Astrocyte (in vitro differentiated cells and primary cell): ENCODE measurements at regions not wholly inside any gene's neighbourhood (a gene's known extent, or its start where the extent isn't known, plus 50 kb on each side); places are given as distances from the start of the nearest gene placed in this dataset.

Experiments
- DNase-seq: peaks from one replicate; pipeline ENCODE4 v3.0.0-alpha.2; 2010; ENCODE audit warnings: low read depth
- FAIRE-seq: peaks from 2 replicates; lab custom pipeline; 2011; peaks lifted over from hg19 to GRCh38; lab: Jason Lieb, UNC
- H2AFZ ChIP-seq: 2 replicates; pipeline ENCODE4 v1.6.0; 2012; ENCODE audit warnings: low read depth, low read length, inconsistent platforms
- H3K27ac ChIP-seq: 2 replicates; pipeline ENCODE4 v1.5.1; 2011; ENCODE audit warnings: low read depth, low read length, inconsistent platforms
- H3K27me3 ChIP-seq: 2 replicates; pipeline ENCODE4 v1.6.0; 2011; ENCODE audit warnings: low read length, inconsistent platforms; ENCODE audit not compliant: insufficient read depth
- H3K36me3 ChIP-seq: 2 replicates; pipeline ENCODE4 v1.5.1; 2011; ENCODE audit warnings: low read length, inconsistent platforms; ENCODE audit not compliant: insufficient read depth
- H3K4me1 ChIP-seq: 2 replicates; pipeline ENCODE4 v1.5.1; 2011; ENCODE audit warnings: low read length, inconsistent platforms; ENCODE audit not compliant: insufficient read depth
- H3K4me2 ChIP-seq: 2 replicates; pipeline ENCODE4 v1.6.0; 2012; ENCODE audit warnings: low read length, inconsistent platforms
- H3K4me3 ChIP-seq: 2 replicates; pipeline ENCODE4 v1.5.1; 2011; ENCODE audit warnings: low read depth, mild to moderate bottlenecking, low read length, inconsistent platforms; ENCODE audit not compliant: insufficient read depth
- H3K79me2 ChIP-seq: 2 replicates; pipeline ENCODE4 v1.6.0; 2012; ENCODE audit warnings: mild to moderate bottlenecking, low read length, inconsistent platforms; ENCODE audit not compliant: insufficient read depth
- H3K9ac ChIP-seq: 2 replicates; pipeline ENCODE4 v1.6.0; 2012; ENCODE audit warnings: mild to moderate bottlenecking, low read length, inconsistent platforms
- H3K9me3 ChIP-seq: 2 replicates; pipeline ENCODE4 v1.5.1; 2012; ENCODE audit warnings: low read depth, mild to moderate bottlenecking, low read length, inconsistent platforms; ENCODE audit not compliant: insufficient read depth
- H4K20me1 ChIP-seq: 2 replicates; pipeline ENCODE4 v1.6.0; 2012; ENCODE audit warnings: low read length, inconsistent platforms; ENCODE audit not compliant: insufficient read depth
- H3K27ac Mint-ChIP-seq: one replicate; pipeline ENCODE4 v1.8.0; 2021; ENCODE audit warnings: mild to moderate bottlenecking, mixed read lengths; ENCODE audit not compliant: unreplicated experiment
- H3K27me3 Mint-ChIP-seq: one replicate; pipeline ENCODE4 v1.8.0; 2021; ENCODE audit warnings: low read depth, mixed read lengths; ENCODE audit not compliant: unreplicated experiment
- H3K36me3 Mint-ChIP-seq: one replicate; pipeline ENCODE4 v1.8.0; 2021; ENCODE audit warnings: low read depth, mixed read lengths; ENCODE audit not compliant: unreplicated experiment
- H3K4me1 Mint-ChIP-seq: one replicate; pipeline ENCODE4 v1.8.0; 2021; ENCODE audit warnings: low read depth, mixed read lengths; ENCODE audit not compliant: unreplicated experiment
- H3K4me3 Mint-ChIP-seq: one replicate; pipeline ENCODE4 v1.8.0; 2021; ENCODE audit warnings: mild to moderate bottlenecking, moderate library complexity, mixed read lengths; ENCODE audit not compliant: unreplicated experiment
- H3K9me3 Mint-ChIP-seq: one replicate; pipeline ENCODE4 v1.8.0; 2021; ENCODE audit warnings: mild to moderate bottlenecking, mixed read lengths; ENCODE audit not compliant: unreplicated experiment
- CTCF ChIP-seq: IDR thresholded peaks from 2 replicates; pipeline ENCODE4 v1.5.1; 2011; ENCODE audit warnings: low read depth, mild to moderate bottlenecking, inconsistent platforms, low read length, moderate library complexity; ENCODE audit not compliant: insufficient read depth
- EZH2 ChIP-seq: IDR thresholded peaks from 2 replicates; pipeline ENCODE4 v1.6.1; 2012; ENCODE audit warnings: mild to moderate bottlenecking, low read length, inconsistent platforms; ENCODE audit not compliant: insufficient read depth

- no peaks in the 10 kb centered on the region for H3K9me3 Mint-ChIP-seq
- FAIRE-seq, result no peak
- no peak overlapping the region for H3K27ac ChIP-seq
- H2AFZ ChIP-seq, result no peak overlapping the region
- no peaks in the 10 kb centered on the region for H3K9me3 ChIP-seq
- no peaks in the 10 kb centered on the region for H4K20me1 ChIP-seq
- H3K27ac Mint-ChIP-seq, result no peak overlapping the region
- peaks cover 59% of the 10 kb centered on the region for H3K27me3 Mint-ChIP-seq
- no peaks in the 10 kb centered on the region for H3K79me2 ChIP-seq
- H3K4me3 Mint-ChIP-seq, result no peak overlapping the region
- no peak overlapping the region for H3K4me3 ChIP-seq
- no peaks in the 10 kb centered on the region for H3K36me3 Mint-ChIP-seq
- H3K4me1 Mint-ChIP-seq, result peaks cover 9% of the 10 kb centered on the region
- peaks cover 12% of the 10 kb centered on the region for H3K27me3 ChIP-seq
- H3K4me1 ChIP-seq, result no peaks in the 10 kb centered on the region
- no peak overlapping the region for H3K9ac ChIP-seq
- no peaks in the 10 kb centered on the region for H3K36me3 ChIP-seq
- H3K4me2 ChIP-seq, result no peak overlapping the region
- no peak for DNase-seq
- no peak for TF ChIP-seq EZH2
- TF ChIP-seq CTCF, result no peak
These were observed 89.6 kb upstream of the LANCL2 start for GRCh38 chr7:55275291-55276200.

GRCh38 chr7:55276572-55277295 lies 88.4 kb upstream of the LANCL2 start:
- no peak overlapping the region for H3K27ac ChIP-seq
- H3K27ac Mint-ChIP-seq, result no peak overlapping the region
- H4K20me1 ChIP-seq, result no peaks in the 10 kb centered on the region
- DNase-seq (no peak), FAIRE-seq (no peak)
- H3K27me3 Mint-ChIP-seq, result peaks cover 53% of the 10 kb centered on the region
- TF ChIP-seq CTCF, result no peak
- no peak for TF ChIP-seq EZH2
- no peaks in the 10 kb centered on the region for H3K36me3 Mint-ChIP-seq
- H3K4me3 ChIP-seq, result no peak overlapping the region
- H3K4me3 Mint-ChIP-seq, result no peak overlapping the region
- H3K9me3 Mint-ChIP-seq, result no peaks in the 10 kb centered on the region
- no peak overlapping the region for H3K9ac ChIP-seq
- H3K79me2 ChIP-seq, result no peaks in the 10 kb centered on the region
- H3K9me3 ChIP-seq, result no peaks in the 10 kb centered on the region
- H3K27me3 ChIP-seq, result peaks cover 9% of the 10 kb centered on the region
- H3K4me1 Mint-ChIP-seq, result peaks cover 9% of the 10 kb centered on the region
- H3K4me2 ChIP-seq, result no peak overlapping the region
- no peaks in the 10 kb centered on the region for H3K4me1 ChIP-seq
- H2AFZ ChIP-seq, result no peak overlapping the region
- H3K36me3 ChIP-seq, result no peaks in the 10 kb centered on the region
